Heart right ventricle (tissue), 16 donors: ENCODE measurements at regions not wholly inside any gene's neighbourhood (a gene's known extent, or its start where the extent isn't known, plus 50 kb on each side); places are given as distances from the start of the nearest gene placed in this dataset.

ENCODE experiments used
- ATAC-seq, 8 donors: fragments of 200-7000 bp; cut with Tn5 transposase; one replicate each; pipeline ENCODE4 v1.9.1; 2020; ENCODE audit warnings: mild to moderate bottlenecking in 8 of 8, moderate library complexity in 8 of 8, moderate number of reproducible peaks in 1 of 8
- DNase-seq, 2 donors: peaks; one replicate each; pipeline ENCODE4 v3.0.0-alpha.2; 2020
- H3K27ac ChIP-seq, 10 donors: fragments of 200-600 bp; sonication (generic) in 2 of 10; one replicate each; pipeline versions ENCODE4 v1.5.0 to v1.8.0; 2020 to 2022; ENCODE audit warnings: mild to moderate bottlenecking in 3 of 10
- H3K27me3 ChIP-seq, 7 donors: fragments of 200-600 bp; one replicate each; pipeline ENCODE4 v1.8.0; 2021 to 2022; ENCODE audit warnings: mild to moderate bottlenecking in 2 of 7
- H3K36me3 ChIP-seq, 9 donors: fragments of 200-600 bp; sonication (generic) in 1 of 9; one replicate each; pipeline versions ENCODE4 v1.5.0 to v1.8.0; 2020 to 2022; ENCODE audit warnings: mild to moderate bottlenecking in 2 of 9
- H3K4me1 ChIP-seq, 9 donors: fragments of 200-600 bp; sonication (generic) in 1 of 9; one replicate each; pipeline versions ENCODE4 v1.5.0 to v1.8.0; 2020 to 2022; ENCODE audit warnings: mild to moderate bottlenecking in 4 of 9
- H3K4me3 ChIP-seq, 10 donors: fragments of 200-600 bp; sonication (generic) in 2 of 10; one replicate each; pipeline versions ENCODE4 v1.5.0 to v1.8.0; 2020 to 2022; ENCODE audit warnings: mild to moderate bottlenecking in 7 of 10, moderate library complexity in 2 of 10
- H3K9me3 ChIP-seq, 11 donors: fragments of 200-600 bp in 10 of 11; sonication (generic) in 2 of 11; one replicate each; pipeline versions ENCODE4 v1.5.0 to v1.8.0; 2013 to 2022; ENCODE audit warnings: mild to moderate bottlenecking in 2 of 11, control low read depth in 1 of 11, moderate library complexity in 1 of 11
- CTCF ChIP-seq, 9 donors: fragments of 200-600 bp; sonication (generic) in 2 of 9; IDR thresholded peaks; one replicate each; pipeline versions ENCODE4 v1.5.0 to v1.8.0; 2021 to 2022; ENCODE audit warnings: antibody characterized with exemption in 9 of 9, mild to moderate bottlenecking in 5 of 9, moderate library complexity in 1 of 9
- WGBS, 2 donors: extraction: QIAGEN DNeasy Blood & Tissue Kit; methylation state at CpG; one replicate each; pipeline ENCODE4 v1.1.7; 2013; ENCODE audit warnings: inconsistent platforms in 1 of 2; 5-methylcytosine and 5-hydroxymethylcytosine counted together
- intact Hi-C, 10 donors: fragments of 100-400 bp; cut with DNase I; formaldehyde crosslinking; loops; one replicate each; pipeline versions ENCODE4 v1.11.1 to v1.14.2; 2022
- donor health status: Arrhythmogenic right ventricular cardiomyopathy.
- donor health status: ischemic (EF 13 %, LVEDD 7.1; RV severe dilation, severe dysfunction).
- donor health status: healthy with polysubstance abuse.
- donor health status: DM: no; HTN: yes; CAD: no.
- donor health status: DM: no; HTN: no; CAD: no.
- donor health status: ischemic (EF 25% LVEDD 6.9; RV normal size, moderate dysfunction).
- donor health status: ischemic (EF 25% LVEDD 5.7; RV mildly dilated, moderate dysfunction).
- donor health status: healthy.
- donor health status: DM: yes; HTN: yes; CAD: no.
- donor health status: Ischemic cardiomyopathy.
- donor health status: ischemic (EF 35%, LVEDD 5.7; RV mildly dilated, moderate dysfunction).
- donor health status: nonischemic (EF 11% LVEDD 7.7; RV severe dilation, severe dysfunction).
- donor health status: DM: yes; HTN: yes; CAD: no.
- donor health status: PGD.
- donor health status: ischemic (EF 29% LVEDD 5.4; RV normal size, mild dysfunction).
- donor health status: nonischemic (EF 23%, LVEDD 6.1; RV moderate dilation, normal function).

- Histone ChIP-seq H3K27ac (no peak overlapping the region), H3K9me3 (peaks cover 0 to 19% (median 0%) of the 10 kb centered on the region in 11 donors), H3K27me3 (no peaks in the 10 kb centered on the region), H3K36me3 (no peaks in the 10 kb centered on the region), H3K4me3 (no peak overlapping the region), H3K4me1 (peaks cover 0 to 9% (median 0%) of the 10 kb centered on the region in 9 donors)
- TF ChIP-seq CTCF (IDR thresholded peaks at IDR 0.05) = no peak
- intact Hi-C loops = no loop called here
- DNase-seq (no peak), ATAC-seq (no peak)
These were observed 86.3 kb upstream of the AHR start for GRCh38 chr7:17212188-17212587.

DNA sequence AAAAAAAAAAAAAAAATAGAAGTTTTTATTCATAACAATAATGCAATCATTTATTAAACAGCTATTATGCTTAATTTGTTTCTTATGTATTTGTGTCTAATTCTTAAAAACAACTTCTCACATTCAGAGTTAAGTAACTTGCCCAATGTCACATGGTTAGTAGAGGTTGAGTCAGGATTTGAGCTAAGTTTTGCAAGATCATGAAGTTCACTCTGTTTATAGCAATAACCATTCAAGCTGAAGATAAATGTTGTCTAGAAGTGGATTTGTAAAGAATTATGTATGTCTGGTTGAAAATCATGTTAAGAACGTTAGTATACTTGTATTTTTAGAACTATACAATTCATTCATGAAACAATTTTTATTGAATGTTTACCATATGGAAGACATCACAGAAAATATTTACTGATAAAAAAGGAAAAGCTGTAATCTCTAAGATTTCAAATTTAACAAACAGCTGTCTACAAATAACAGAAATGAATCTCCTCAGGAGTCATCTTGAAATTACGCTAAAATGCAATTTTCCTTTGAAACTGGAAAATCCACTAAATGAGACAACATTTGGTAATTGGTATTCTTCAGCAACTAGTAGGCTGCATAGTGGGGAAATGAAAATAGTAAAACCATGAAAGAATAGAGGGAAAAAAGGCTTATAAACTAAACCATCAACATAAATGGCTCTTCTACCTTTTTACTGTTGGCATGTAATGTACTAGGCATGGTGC lies 70.5 kb upstream of the AHR start:
- WGBS, 2 donors = 77 to 80% methylated on average over 2 of the region's 2 CpGs
- DNase-seq = no peak
- Histone ChIP-seq H3K27me3 (no peaks in the 10 kb centered on the region), H3K4me1 (peaks cover 0 to 22% (median 12%) of the 10 kb centered on the region in 9 donors), H3K27ac (no peak overlapping the region), H3K36me3 (no peaks in the 10 kb centered on the region), H3K9me3 (peaks cover 0 to 7% (median 0%) of the 10 kb centered on the region in 11 donors), H3K4me3 (no peak overlapping the region)
- no peak for TF ChIP-seq CTCF (IDR thresholded peaks at IDR 0.05)
- intact Hi-C loops = loop anchor here in 1 of 10 donors (2.0 kb wide), 1 partner anchor 71 kb away; the partner anchor contains the start of gene AHR
- no peak for ATAC-seq

- peaks cover 0 to 30% (median 19%) of the 10 kb centered on the region in 9 donors for H3K4me1 ChIP-seq
- no peaks in the 10 kb centered on the region for H3K27me3 ChIP-seq
- DNase-seq (no peak), ATAC-seq (no peak)
- peaks cover 0 to 7% (median 0%) of the 10 kb centered on the region in 11 donors for H3K9me3 ChIP-seq
- intact Hi-C loops = loop anchor here in 1 of 10 donors (2.0 kb wide), 1 partner anchor 70 kb away; the partner anchor contains the start of gene AHR
- no peaks in the 10 kb centered on the region for H3K36me3 ChIP-seq
- no peak overlapping the region for H3K4me3 ChIP-seq
- H3K27ac ChIP-seq = no peak overlapping the region
- TF ChIP-seq CTCF (IDR thresholded peaks at IDR 0.05) = no peak
- 88 to 94% methylated on average over 2 of the region's 2 CpGs for WGBS, 2 donors
These were observed 69.2 kb upstream of the AHR start for GRCh38 chr7:17229228-17229627.

DNA sequence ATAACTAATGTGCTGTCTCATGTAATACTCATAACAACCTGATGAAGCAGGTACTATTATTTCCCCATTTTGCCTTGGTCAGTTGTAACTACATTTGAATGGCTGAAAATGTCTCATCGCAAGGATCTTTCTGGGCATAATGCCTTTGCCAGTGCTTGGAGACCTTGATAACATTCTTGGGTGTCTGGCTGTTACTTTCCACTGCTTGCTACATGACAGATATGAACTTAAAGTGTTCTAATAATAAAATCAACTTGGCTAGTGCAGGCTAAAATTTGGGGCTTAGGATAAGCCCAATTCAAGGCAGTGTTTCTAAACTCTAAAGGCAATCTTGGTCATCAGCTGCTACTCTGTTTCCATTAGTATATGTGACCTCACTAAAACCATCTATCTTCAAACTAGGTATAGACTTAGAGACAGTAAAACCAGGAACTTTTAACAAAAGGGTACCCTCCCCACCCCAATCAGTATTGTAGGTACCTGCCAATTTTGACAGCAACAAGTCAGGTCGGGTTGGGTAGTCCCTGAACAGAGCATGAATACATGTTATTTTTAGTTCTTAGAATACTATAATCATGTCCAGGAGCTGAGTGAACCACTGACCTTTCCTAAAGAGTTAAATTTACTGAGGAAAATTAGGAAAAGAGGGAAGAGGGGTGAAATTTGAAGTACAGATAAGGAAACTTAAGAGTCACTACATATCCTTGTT lies 68.2 kb upstream of the AHR start:
- TF ChIP-seq CTCF (IDR thresholded peaks at IDR 0.05) = peak in 1 of 9 donors; percentile 14
- no peaks in the 10 kb centered on the region for H3K36me3 ChIP-seq
- H3K4me1 ChIP-seq = peaks cover 0 to 37% (median 24%) of the 10 kb centered on the region in 9 donors
- intact Hi-C loops = loop anchor here in 2 of 10 donors (2.0 to 10.0 kb wide), 3 partner anchors 48 to 69 kb away; partner anchors contain the start of gene AHR (in 1 of the 2)
- 34 to 38% methylated on average over 2 of the region's 2 CpGs for WGBS, 2 donors
- ATAC-seq = peak; percentile 43 to 95 (median 78)
- DNase-seq = no peak
- H3K9me3 ChIP-seq = peaks cover 0 to 4% (median 0%) of the 10 kb centered on the region in 11 donors
- peak overlapping the region; percentile 38 to 83 (median 68) for H3K27ac ChIP-seq
- H3K4me3 ChIP-seq = no peak overlapping the region
- no peaks in the 10 kb centered on the region for H3K27me3 ChIP-seq
